Breast epithelium (tissue), 3 donors: ENCODE measurements at regions not wholly inside any gene's neighbourhood (a gene's known extent, or its start where the extent isn't known, plus 50 kb on each side); places are given as distances from the start of the nearest gene placed in this dataset.

Source experiments
- POLR2AphosphoS5 ChIP-seq, 3 donors: sonication (generic); formaldehyde crosslinking; IDR thresholded peaks; one replicate each; pipeline ENCODE4 v1.6.1; 2017; ENCODE audit warnings: antibody characterized with exemption in 3 of 3
- TF ChIP-seq, protein P1 (sequence below), 3 donors: fragments of 450-650 bp; IDR thresholded peaks; one replicate each; pipeline ENCODE4 v1.5.1; 2016 to 2017; ENCODE audit warnings: antibody characterized with exemption in 3 of 3, mild to moderate bottlenecking in 3 of 3, moderate library complexity in 3 of 3

DNA sequence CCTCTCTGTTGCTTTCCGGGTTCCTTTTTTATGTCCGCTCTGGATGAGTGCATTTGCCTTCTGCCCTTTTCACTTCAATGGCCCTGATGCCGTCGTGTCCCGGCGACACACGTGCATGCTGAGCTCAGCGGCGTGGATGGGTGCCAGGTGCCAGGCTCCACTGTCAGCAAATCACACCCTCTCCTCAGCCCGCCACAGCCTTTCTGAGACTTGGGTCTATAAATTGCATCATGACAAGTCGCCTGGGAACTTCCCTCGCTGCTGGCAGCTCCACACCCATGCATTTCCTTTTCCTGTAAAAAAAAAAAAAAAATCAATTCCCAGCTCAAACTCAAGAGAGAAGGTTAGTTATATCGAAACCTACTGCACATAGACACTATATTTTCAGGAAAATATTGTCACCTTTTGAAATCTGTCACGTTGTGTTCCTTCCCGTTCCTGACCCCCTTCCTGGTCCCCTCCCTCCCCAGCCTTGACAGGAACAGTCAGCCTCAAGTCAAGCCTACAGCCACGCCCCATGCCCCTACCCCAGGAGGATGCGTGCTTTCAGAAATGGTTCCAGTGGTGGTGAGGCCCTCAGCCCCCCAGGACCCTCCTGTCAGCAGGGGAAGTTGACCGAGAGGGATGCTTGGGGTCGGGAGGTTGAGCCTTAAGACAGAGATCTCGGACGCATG, 110.3 kb upstream of the PTCH1 start:
- TF ChIP-seq, protein P1, sequence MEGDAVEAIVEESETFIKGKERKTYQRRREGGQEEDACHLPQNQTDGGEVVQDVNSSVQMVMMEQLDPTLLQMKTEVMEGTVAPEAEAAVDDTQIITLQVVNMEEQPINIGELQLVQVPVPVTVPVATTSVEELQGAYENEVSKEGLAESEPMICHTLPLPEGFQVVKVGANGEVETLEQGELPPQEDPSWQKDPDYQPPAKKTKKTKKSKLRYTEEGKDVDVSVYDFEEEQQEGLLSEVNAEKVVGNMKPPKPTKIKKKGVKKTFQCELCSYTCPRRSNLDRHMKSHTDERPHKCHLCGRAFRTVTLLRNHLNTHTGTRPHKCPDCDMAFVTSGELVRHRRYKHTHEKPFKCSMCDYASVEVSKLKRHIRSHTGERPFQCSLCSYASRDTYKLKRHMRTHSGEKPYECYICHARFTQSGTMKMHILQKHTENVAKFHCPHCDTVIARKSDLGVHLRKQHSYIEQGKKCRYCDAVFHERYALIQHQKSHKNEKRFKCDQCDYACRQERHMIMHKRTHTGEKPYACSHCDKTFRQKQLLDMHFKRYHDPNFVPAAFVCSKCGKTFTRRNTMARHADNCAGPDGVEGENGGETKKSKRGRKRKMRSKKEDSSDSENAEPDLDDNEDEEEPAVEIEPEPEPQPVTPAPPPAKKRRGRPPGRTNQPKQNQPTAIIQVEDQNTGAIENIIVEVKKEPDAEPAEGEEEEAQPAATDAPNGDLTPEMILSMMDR (IDR thresholded peaks at IDR 0.05), result no peak
- peak in 1 of 3 donors; percentile 19 for TF ChIP-seq POLR2AphosphoS5 (IDR thresholded peaks at IDR 0.05)
